HEK293 (cell line): ENCODE measurements at regions not wholly inside any gene's neighbourhood (a gene's known extent, or its start where the extent isn't known, plus 50 kb on each side); places are given as distances from the start of the nearest gene placed in this dataset.
A peak's percentile ranks its signal among the peaks of the same experiment; 100 is the strongest.

ENCODE experiments used
- CTCF ChIA-PET: fragments of 350-600 bp; formaldehyde crosslinking; extraction: SDS; loops from one replicate; lab custom pipeline; 2021; ENCODE audit warnings: antibody characterized with exemption; lab: Yijun Ruan, JAX
- POLR2A ChIA-PET: fragments of 300-600 bp; formaldehyde crosslinking; extraction: SDS; loops from one replicate; lab custom pipeline; 2020; ENCODE audit warnings: antibody characterized with exemption, inconsistent platforms; lab: Yijun Ruan, JAX
- H3K27ac ChIP-seq: fragments of 200-500 bp; sonication (Bioruptor generic); 2 replicates; pipeline ENCODE4 v1.5.1; 2014; ENCODE audit warnings: low read depth, low read length, control low read depth, inconsistent platforms; ENCODE audit errors: extremely low read depth
- H3K36me3 ChIP-seq, 2 experiments: fragments of 200-500 bp in 1 of 2; sonication (Bioruptor generic) in 1 of 2; 1 replicate in 1 of 2; 2 replicates in 1 of 2; pipeline ENCODE4 v1.5.1; 2014 to 2017; ENCODE audit warnings: inconsistent platforms in 2 of 2, low read length in 2 of 2; ENCODE audit not compliant: control insufficient read depth in 2 of 2, insufficient read depth in 1 of 2
- H3K4me1 ChIP-seq: fragments of 200-500 bp; sonication (Bioruptor generic); 2 replicates; pipeline ENCODE4 v1.5.1; 2014; ENCODE audit warnings: mild to moderate bottlenecking, low read length, inconsistent platforms; ENCODE audit not compliant: control insufficient read depth, insufficient read depth
- H3K4me3 ChIP-seq: 2 replicates; pipeline ENCODE4 v1.5.1; 2011; ENCODE audit warnings: low read depth, mild to moderate bottlenecking, control low read depth, low read length, moderate library complexity
- H3K9me3 ChIP-seq: fragments of 200-500 bp; sonication (Bioruptor generic); 2 replicates; pipeline ENCODE4 v1.5.1; 2014; ENCODE audit warnings: low read depth, low read length, inconsistent platforms; ENCODE audit not compliant: control insufficient read depth, insufficient read depth
- AEBP2 ChIP-seq: fragments of 450-650 bp; formaldehyde crosslinking; IDR thresholded peaks from 2 replicates; pipeline ENCODE4 v1.5.1; 2016; ENCODE audit warnings: missing biosample characterization, missing genetic modification characterization, borderline replicate concordance
- EGR2 ChIP-seq: fragments of 450-650 bp; formaldehyde crosslinking; IDR thresholded peaks from 2 replicates; pipeline ENCODE4 v1.5.1; 2016; ENCODE audit warnings: low read depth, missing biosample characterization, missing genetic modification characterization
- IKZF3 ChIP-seq: fragments of 450-650 bp; IDR thresholded peaks from 2 replicates; pipeline ENCODE4 v1.5.0; 2018; ENCODE audit warnings: missing biosample characterization, mild to moderate bottlenecking, missing genetic modification characterization, moderate library complexity
- KLF7 ChIP-seq: fragments of 450-650 bp; formaldehyde crosslinking; IDR thresholded peaks from 2 replicates; pipeline ENCODE4 v1.5.1; 2016; ENCODE audit warnings: missing biosample characterization, missing genetic modification characterization, borderline replicate concordance
- SCRT1 ChIP-seq: fragments of 450-650 bp; formaldehyde crosslinking; IDR thresholded peaks from 2 replicates; pipeline ENCODE4 v1.5.1; 2016; ENCODE audit warnings: missing biosample characterization, missing genetic modification characterization, borderline replicate concordance
- ZBTB11 ChIP-seq: fragments of 450-650 bp; formaldehyde crosslinking; conservative IDR thresholded peaks from 2 replicates; pipeline ENCODE4 v1.5.1; 2016; ENCODE audit warnings: low read depth, missing biosample characterization, missing genetic modification characterization
- ZNF433 ChIP-seq: fragments of 450-650 bp; formaldehyde crosslinking; IDR thresholded peaks from 2 replicates; pipeline ENCODE4 v1.5.1; 2016; ENCODE audit warnings: missing biosample characterization, missing genetic modification characterization, low read depth
- ZNF549 ChIP-seq: fragments of 450-650 bp; IDR thresholded peaks from 2 replicates; pipeline ENCODE4 v1.5.1; 2018; ENCODE audit warnings: missing biosample characterization, missing genetic modification characterization, mild to moderate bottlenecking, inconsistent platforms, moderate library complexity
- ZNF596 ChIP-seq: fragments of 450-650 bp; IDR thresholded peaks from 2 replicates; pipeline ENCODE4 v1.5.0; 2018; ENCODE audit warnings: missing biosample characterization, mild to moderate bottlenecking, missing genetic modification characterization, moderate library complexity
- ZNF660 ChIP-seq: fragments of 450-650 bp; IDR thresholded peaks from 2 replicates; pipeline ENCODE4 v1.5.1; 2018; ENCODE audit warnings: missing biosample characterization, mild to moderate bottlenecking, missing genetic modification characterization
- ZNF664 ChIP-seq: fragments of 450-650 bp; formaldehyde crosslinking; IDR thresholded peaks from 2 replicates; pipeline ENCODE4 v1.5.1; 2016; ENCODE audit warnings: missing biosample characterization, missing genetic modification characterization
- ZNF76 ChIP-seq: fragments of 450-650 bp; formaldehyde crosslinking; IDR thresholded peaks from 2 replicates; pipeline ENCODE4; 2016; ENCODE audit warnings: low read depth, missing biosample characterization, missing genetic modification characterization, borderline replicate concordance
- ZNF776 ChIP-seq: fragments of 450-650 bp; formaldehyde crosslinking; IDR thresholded peaks from 2 replicates; pipeline ENCODE4 v1.5.0; 2017; ENCODE audit warnings: missing biosample characterization, missing genetic modification characterization, borderline replicate concordance
- ZNF777 ChIP-seq: fragments of 450-650 bp; formaldehyde crosslinking; IDR thresholded peaks from 2 replicates; pipeline ENCODE4 v1.5.1; 2017; ENCODE audit warnings: missing biosample characterization, missing genetic modification characterization, borderline replicate concordance

GRCh38 chr4:122203407-122203806 is 51.3 kb downstream of the BLTP1 start:
- ChIA-PET POLR2A (no interaction called here), CTCF (interaction anchor here (1.2 kb wide), 1 partner anchor 303 kb away, joined by 3 read pairs; no protein-coding TSS in a partner anchor)
- Histone ChIP-seq H3K4me1 (no peaks in the 10 kb centered on the region), H3K9me3 (no peaks in the 10 kb centered on the region), H3K4me3 (no peak overlapping the region), H3K36me3 (peaks cover 3 to 37% of the 10 kb centered on the region in 2 experiments; a peak in 2 of 3 replicates), H3K27ac (no peak overlapping the region)
- no peak for TF ChIP-seq ZNF664 (tag by site-specific recombination)

- Histone ChIP-seq H3K4me3 (no peak overlapping the region), H3K27ac (no peak overlapping the region), H3K36me3 (peaks cover 3 to 23% of the 10 kb centered on the region in 2 experiments; a peak in 2 of 3 replicates), H3K4me1 (no peaks in the 10 kb centered on the region), H3K9me3 (no peaks in the 10 kb centered on the region)
- POLR2A ChIA-PET, result no interaction called here
- no peak for TF ChIP-seq ZNF776 (tag by site-specific recombination)
- TF ChIP-seq KLF7, result no peak
- TF ChIP-seq AEBP2, result no peak
- no peak for TF ChIP-seq ZNF76 (tag by site-specific recombination)
- no peak for TF ChIP-seq ZNF777 (tag by site-specific recombination)
- no peak for TF ChIP-seq IKZF3
- 0 out of 2 replicates have a peak, but pooled peaks have one; percentile 24 for TF ChIP-seq ZNF596 (tag by site-specific recombination)
- CTCF ChIA-PET, result no interaction called here
Measured at GRCh38 chr4:122205687-122206086, 53.6 kb downstream of the BLTP1 start.

- Histone ChIP-seq H3K4me1 (no peaks in the 10 kb centered on the region; the same call in 1 of the 2 replicates), H3K36me3 (peaks cover 4 to 14% of the 10 kb centered on the region in 2 experiments; a peak in 2 of 3 replicates), H3K27ac (no peak overlapping the region), H3K4me3 (no peak overlapping the region), H3K9me3 (no peaks in the 10 kb centered on the region)
- CTCF ChIA-PET, result no interaction called here
- POLR2A ChIA-PET, result no interaction called here
- no peak for TF ChIP-seq ZBTB11 (tag by site-specific recombination)
- TF ChIP-seq ZNF660 (tag by site-specific recombination), result no peak
- TF ChIP-seq EGR2 (tag by site-specific recombination), result no peak
- TF ChIP-seq ZNF549 (tag by site-specific recombination), result no peak
- TF ChIP-seq SCRT1 (tag by site-specific recombination), result no peak
- TF ChIP-seq ZNF433 (tag by site-specific recombination), result no peak
Measured at GRCh38 chr4:122212880-122213279, 60.7 kb downstream of the BLTP1 start.
